IMR-90 (cell line): ENCODE measurements at regions not wholly inside any gene's neighbourhood (a gene's known extent, or its start where the extent isn't known, plus 50 kb on each side); places are given as distances from the start of the nearest gene placed in this dataset.
A peak's percentile ranks its signal among the peaks of the same experiment; 100 is the strongest.

ENCODE experiments used
- ATAC-seq: fragments of 200-7000 bp; cut with Tn5 transposase; 2 replicates; pipeline ENCODE4 v1.9.1; 2020; ENCODE audit warnings: low read depth, mild to moderate bottlenecking, moderate library complexity
- BruUV-seq: library from RNA; stranded (reverse); fragments of 400-500 nt; replicated peaks from 2 replicates; lab custom pipeline; 2021; lab: Mats Ljungman, UMichigan
- CTCF ChIA-PET: fragments of 300-600 bp; formaldehyde crosslinking; extraction: SDS; loops from one replicate; lab custom pipeline; 2021; ENCODE audit warnings: antibody characterized with exemption; lab: Yijun Ruan, JAX
- POLR2A ChIA-PET: fragments of 300-600 bp; sonication (Branson Sonifier 250); formaldehyde crosslinking; loops from one replicate; lab custom pipeline; 2022; ENCODE audit warnings: antibody characterized with exemption; ENCODE audit not compliant: unreplicated experiment; lab: Charles Lee
- DNase-seq: peaks from one replicate; pipeline ENCODE4 v3.0.0; 2013
- H2AFZ ChIP-seq: replicated peaks from 2 replicates; pipeline ENCODE3; 2013; ENCODE audit warnings: low read length, mild to moderate bottlenecking; ENCODE audit not compliant: poor library complexity
- H2AK5ac ChIP-seq: 2 replicates; pipeline ENCODE4 v1.6.1; 2013; ENCODE audit warnings: low read depth, low read length, inconsistent platforms
- H2AK9ac ChIP-seq: replicated peaks from 2 replicates; pipeline ENCODE3; 2013; ENCODE audit warnings: mild to moderate bottlenecking, low read depth, low read length, moderate library complexity; ENCODE audit not compliant: poor library complexity
- H2BK120ac ChIP-seq: 2 replicates; pipeline ENCODE4 v1.6.1; 2013; ENCODE audit warnings: low read depth, low read length, inconsistent platforms
- H2BK15ac ChIP-seq: 3 replicates; pipeline ENCODE4 v1.6.1; 2013; ENCODE audit warnings: low read depth, low read length, inconsistent platforms
- H2BK20ac ChIP-seq: 2 replicates; pipeline ENCODE4 v1.6.1; 2013; ENCODE audit warnings: low read depth, mild to moderate bottlenecking, inconsistent platforms, low read length, moderate library complexity
- H2BK5ac ChIP-seq: 2 replicates; pipeline ENCODE4 v1.6.1; 2013; ENCODE audit warnings: mild to moderate bottlenecking, low read depth, low read length, inconsistent platforms; ENCODE audit not compliant: poor library complexity, severe bottlenecking
- H3K14ac ChIP-seq: replicated peaks from 2 replicates; pipeline ENCODE4 v1.6.1; 2013; ENCODE audit warnings: low read depth, low read length, inconsistent platforms
- H3K18ac ChIP-seq: 2 replicates; pipeline ENCODE4 v1.6.1; 2013; ENCODE audit warnings: low read depth, low read length, control low read depth
- H3K23ac ChIP-seq: 2 replicates; pipeline ENCODE4 v1.6.1; 2013; ENCODE audit warnings: low read depth, low read length, inconsistent platforms
- H3K27ac ChIP-seq: 2 replicates; pipeline ENCODE4 v1.5.1; 2013; ENCODE audit warnings: mild to moderate bottlenecking, control low read depth, low read length; ENCODE audit not compliant: insufficient read depth
- H3K27me3 ChIP-seq: 2 replicates; pipeline ENCODE4 v1.6.1; 2013; ENCODE audit warnings: low read length; ENCODE audit not compliant: control insufficient read depth, insufficient read depth
- H3K36me3 ChIP-seq: 2 replicates; pipeline ENCODE4 v1.6.1; 2013; ENCODE audit warnings: low read length, mixed read lengths; ENCODE audit not compliant: control insufficient read depth, insufficient read depth
- H3K4ac ChIP-seq: 2 replicates; pipeline ENCODE4 v1.6.1; 2013; ENCODE audit warnings: low read depth, low read length, inconsistent platforms
- H3K4me1 ChIP-seq: 2 replicates; pipeline ENCODE4 v1.6.1; 2013; ENCODE audit warnings: low read length, mixed read lengths; ENCODE audit not compliant: control insufficient read depth, insufficient read depth
- H3K4me2 ChIP-seq: 2 replicates; pipeline ENCODE4 v1.6.1; 2013; ENCODE audit warnings: low read depth, mild to moderate bottlenecking, control low read depth, low read length, moderate library complexity
- H3K4me3 ChIP-seq: 2 replicates; pipeline ENCODE4 v1.5.1; 2013; ENCODE audit warnings: low read depth, mild to moderate bottlenecking, control low read depth, low read length, moderate library complexity; ENCODE audit not compliant: insufficient read depth
- H3K56ac ChIP-seq: 2 replicates; pipeline ENCODE4 v1.6.1; 2013; ENCODE audit warnings: low read length, inconsistent platforms; ENCODE audit not compliant: insufficient read depth; ENCODE audit errors: extremely low read depth
- H3K79me1 ChIP-seq, 2 experiments: 2 replicates each; pipeline ENCODE4 v1.6.1; 2013; ENCODE audit warnings: low read length in 2 of 2, inconsistent platforms in 1 of 2, low read depth in 1 of 2
- H3K9ac ChIP-seq: 2 replicates; pipeline ENCODE4 v1.6.1; 2013; ENCODE audit warnings: low read depth, low read length, control low read depth
- H3K9me1 ChIP-seq: 2 replicates; pipeline ENCODE4 v1.6.1; 2013; ENCODE audit warnings: low read length, inconsistent platforms; ENCODE audit not compliant: insufficient read depth
- H3K9me3 ChIP-seq: 2 replicates; pipeline ENCODE4 v1.6.1; 2013; ENCODE audit warnings: low read length; ENCODE audit not compliant: control insufficient read depth, insufficient read depth
- H4K20me1 ChIP-seq: 2 replicates; pipeline ENCODE4 v1.6.1; 2013; ENCODE audit warnings: low read length, inconsistent platforms; ENCODE audit not compliant: insufficient read depth
- H4K5ac ChIP-seq: 2 replicates; pipeline ENCODE4 v1.6.1; 2013; ENCODE audit warnings: mild to moderate bottlenecking, low read depth, low read length, control low read depth
- H4K8ac ChIP-seq, 2 experiments: 2 replicates each; pipeline ENCODE4 v1.6.1; 2013; ENCODE audit warnings: low read depth in 2 of 2, low read length in 2 of 2, control low read depth in 1 of 2, inconsistent platforms in 1 of 2
- H4K91ac ChIP-seq: 2 replicates; pipeline ENCODE4 v1.6.1; 2013; ENCODE audit warnings: low read depth, low read length, inconsistent platforms; ENCODE audit not compliant: insufficient read depth
- ELK1 ChIP-seq: fragments of 150-350 bp; IDR thresholded peaks from 2 replicates; pipeline ENCODE4 v1.6.1; 2016; ENCODE audit warnings: low read depth, mild to moderate bottlenecking, low read length, moderate library complexity, borderline replicate concordance
- FOS ChIP-seq: fragments of 150-350 bp; IDR thresholded peaks from 2 replicates; pipeline ENCODE4 v1.6.1; 2016; ENCODE audit warnings: low read depth, low read length
- MXI1 ChIP-seq: IDR thresholded peaks from 2 replicates; pipeline ENCODE4 v1.6.1; 2012; ENCODE audit warnings: low read depth, mild to moderate bottlenecking, low read length, moderate library complexity, borderline replicate concordance
- WGBS, 2 experiments: methylation state at CpG; one replicate each; pipeline versions ENCODE4 v1.1.5 to v1.1.7; 2013; ENCODE audit warnings: missing lambda C conversion rate in 2 of 2; ENCODE audit not compliant: insufficient read length in 1 of 2; ENCODE audit errors: extremely low coverage in 2 of 2; 5-methylcytosine and 5-hydroxymethylcytosine counted together
- dilution Hi-C: fragments of 300-500 bp; cut with HindIII; formaldehyde crosslinking; loops from one replicate; pipeline ENCODE4 v1.14.3; 2018; ENCODE audit warnings: low sequenced_read_pairs; ENCODE audit not compliant: unreplicated experiment
- in situ Hi-C: fragments of 300-500 bp; cut with MboI; formaldehyde crosslinking; loops from 3 replicates; pipeline ENCODE4 v1.14.3; 2019; ENCODE audit warnings: low sequenced_read_pairs, inconsistent platforms, mixed read lengths
- intact Hi-C: fragments of 100-400 bp; cut with micrococcal nuclease; formaldehyde crosslinking; loops from 2 replicates; pipeline ENCODE4 v1.10.0; 2022

- no peak for TF ChIP-seq MXI1
Observed at GRCh38 chr2:220276741-220277444, 649.5 kb downstream of the SLC4A3 start (continued).

GRCh38 chr2:220277445-220277975 is 650.1 kb downstream of the SLC4A3 start:
- TF ChIP-seq FOS, result 0 out of 2 replicates have a peak, but pooled peaks have one; percentile 23
- no peak for TF ChIP-seq ELK1
- in situ Hi-C loops, result no loop called here

More at GRCh38 chr2:220277445-220277975, 650.1 kb downstream of the SLC4A3 start:
- Histone ChIP-seq H4K91ac (peak overlapping the region; percentile 76), H3K23ac (no peak overlapping the region; the same call in 1 of the 2 replicates), H3K4me2 (peak overlapping the region; percentile 35; the same call in 1 of the 2 replicates), H3K9ac (no peak overlapping the region), H3K27me3 (no peaks in the 10 kb centered on the region), H3K27ac (peak overlapping the region; percentile 84; the same call in 1 of the 2 replicates), H2AFZ (no peak overlapping the region), H3K4me3 (no peak overlapping the region), H2BK5ac (peak overlapping the region; percentile 100), H2AK5ac (no peak overlapping the region), H3K9me1 (peaks cover 2% of the 10 kb centered on the region), H4K20me1 (no peaks in the 10 kb centered on the region), H3K4ac (peak overlapping the region; percentile 81; the same call in 1 of the 2 replicates), H3K79me1 (no peaks in the 10 kb centered on the region), H4K5ac (peak overlapping the region; percentile 77; the same call in 1 of the 2 replicates), H2BK120ac (peak overlapping the region; percentile 75), H2AK9ac (no peak overlapping the region), H3K4me1 (peaks cover 23% of the 10 kb centered on the region), H3K18ac (peak overlapping the region; percentile 80; the same call in 1 of the 2 replicates), H3K14ac (0 out of 2 replicates have a peak overlapping the region, but pooled peaks have one; percentile 8), H2BK20ac (peak overlapping the region; percentile 75), H2BK15ac (0 out of 3 replicates have a peak overlapping the region, but pooled peaks have one; percentile 51), H3K9me3 (no peaks in the 10 kb centered on the region), H4K8ac (peak overlapping the region; percentile 43 to 53; a peak in 3 of 4 replicates), H3K56ac (peak overlapping the region; percentile 73), H3K36me3 (no peaks in the 10 kb centered on the region)
- WGBS, 2 experiments, result no CpG with 5 or more reads among the region's 3 CpGs
- BruUV-seq, result no TSS peak
- POLR2A ChIA-PET, result no interaction called here
- CTCF ChIA-PET, result no interaction called here
- dilution Hi-C loops (no loop called here), intact Hi-C loops (loop anchor here (5.0 to 10.0 kb wide), 3 partner anchors 50 to 1297 kb away; partner anchors contain the start of gene EPHA4)
- ATAC-seq, result peak; percentile 40
- peak; percentile 89 for DNase-seq
